DND-41 (cell line): ENCODE measurements at regions not wholly inside any gene's neighbourhood (a gene's known extent, or its start where the extent isn't known, plus 50 kb on each side); places are given as distances from the start of the nearest gene placed in this dataset.
A peak's percentile ranks its signal among the peaks of the same experiment; 100 is the strongest.

Experiments used
- ATAC-seq: fragments of 200-7000 bp; cut with Tn5 transposase; 3 replicates; pipeline ENCODE4 v1.9.1; 2021; ENCODE audit warnings: low read depth; ENCODE audit not compliant: insufficient read depth
- DNase-seq: peaks from one replicate; pipeline ENCODE4 v3.0.0-alpha.2; 2020
- H2AFZ ChIP-seq: 2 replicates; pipeline ENCODE4 v1.6.0; 2012; ENCODE audit warnings: low read depth, low read length
- H3K27ac ChIP-seq: 2 replicates; pipeline ENCODE4 v1.5.1; 2012; ENCODE audit warnings: low read length, inconsistent platforms
- H3K27me3 ChIP-seq: fragments of 200-600 bp; sonication (generic); 2 replicates; pipeline ENCODE4 v1.6.0; 2012; ENCODE audit warnings: low read length, mild to moderate bottlenecking, inconsistent platforms; ENCODE audit not compliant: insufficient read depth, poor library complexity
- H3K36me3 ChIP-seq: 2 replicates; pipeline ENCODE4 v1.5.1; 2012; ENCODE audit warnings: low read length, inconsistent platforms; ENCODE audit not compliant: insufficient read depth
- H3K4me1 ChIP-seq: 2 replicates; pipeline ENCODE4 v1.5.1; 2012; ENCODE audit warnings: mild to moderate bottlenecking, low read length; ENCODE audit not compliant: insufficient read depth
- H3K4me2 ChIP-seq: 2 replicates; pipeline ENCODE4 v1.6.0; 2012; ENCODE audit warnings: mild to moderate bottlenecking, moderate library complexity, low read length, inconsistent platforms; ENCODE audit not compliant: insufficient read depth
- H3K4me3 ChIP-seq, 2 experiments: fragments of 200-600 bp in 1 of 2; shearing (Covaris generic) in 1 of 2; 2 replicates each; pipeline ENCODE4 v1.5.1; 2012 to 2016; ENCODE audit warnings: inconsistent platforms in 2 of 2, low read length in 2 of 2, mild to moderate bottlenecking in 2 of 2, low read depth in 1 of 2, moderate library complexity in 1 of 2
- H3K79me2 ChIP-seq: 2 replicates; pipeline ENCODE4 v1.6.0; 2012; ENCODE audit warnings: low read length, inconsistent platforms; ENCODE audit not compliant: insufficient read depth
- H3K9ac ChIP-seq: 2 replicates; pipeline ENCODE4 v1.6.0; 2012; ENCODE audit warnings: low read depth, mild to moderate bottlenecking, inconsistent platforms, low read length, moderate library complexity
- H3K9me3 ChIP-seq: 2 replicates; pipeline ENCODE4 v1.5.1; 2012; ENCODE audit warnings: low read length, moderate library complexity, mild to moderate bottlenecking, inconsistent platforms; ENCODE audit not compliant: insufficient read depth, severe bottlenecking
- H4K20me1 ChIP-seq: 2 replicates; pipeline ENCODE4 v1.6.0; 2012; ENCODE audit warnings: low read length; ENCODE audit not compliant: insufficient read depth
- EZH2 ChIP-seq: IDR thresholded peaks from 3 replicates; pipeline ENCODE4 v1.6.1; 2012; ENCODE audit warnings: borderline replicate concordance, low read depth, mild to moderate bottlenecking, moderate library complexity, low read length, inconsistent platforms; ENCODE audit not compliant: severe bottlenecking
- TF ChIP-seq, protein P1 (sequence below): IDR thresholded peaks from 2 replicates; pipeline ENCODE4 v1.5.1; 2012; ENCODE audit warnings: borderline replicate concordance, low read length, moderate library complexity, mild to moderate bottlenecking; ENCODE audit not compliant: poor library complexity, severe bottlenecking; ENCODE audit errors: extremely low read depth

DNA sequence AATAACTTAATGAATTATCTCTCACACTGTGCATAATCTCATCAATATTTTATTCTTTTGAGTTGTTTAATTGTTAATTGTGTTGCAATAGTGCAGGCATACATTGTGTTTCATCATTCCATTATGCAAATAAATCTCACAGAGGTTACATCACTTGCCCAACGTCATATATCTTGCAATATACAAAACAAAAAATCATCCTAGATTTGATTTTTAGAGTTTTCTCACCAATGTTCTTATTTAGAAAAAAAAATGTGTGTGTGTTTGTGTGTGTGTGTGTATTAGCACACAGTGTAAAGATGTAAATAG, 662.5 kb upstream of the GBE1 start:
- no peak overlapping the region for H2AFZ ChIP-seq
- H3K27me3 ChIP-seq, result no peaks in the 10 kb centered on the region
- no peak overlapping the region for H3K4me2 ChIP-seq
- H4K20me1 ChIP-seq, result no peaks in the 10 kb centered on the region
- no peaks in the 10 kb centered on the region for H3K4me1 ChIP-seq
- no peak for ATAC-seq
- H3K27ac ChIP-seq, result no peak overlapping the region
- no peaks in the 10 kb centered on the region for H3K79me2 ChIP-seq
- H3K36me3 ChIP-seq, result no peaks in the 10 kb centered on the region
- no peaks in the 10 kb centered on the region for H3K9me3 ChIP-seq
- no peak for DNase-seq
- no peak for TF ChIP-seq EZH2
- TF ChIP-seq, protein P1, sequence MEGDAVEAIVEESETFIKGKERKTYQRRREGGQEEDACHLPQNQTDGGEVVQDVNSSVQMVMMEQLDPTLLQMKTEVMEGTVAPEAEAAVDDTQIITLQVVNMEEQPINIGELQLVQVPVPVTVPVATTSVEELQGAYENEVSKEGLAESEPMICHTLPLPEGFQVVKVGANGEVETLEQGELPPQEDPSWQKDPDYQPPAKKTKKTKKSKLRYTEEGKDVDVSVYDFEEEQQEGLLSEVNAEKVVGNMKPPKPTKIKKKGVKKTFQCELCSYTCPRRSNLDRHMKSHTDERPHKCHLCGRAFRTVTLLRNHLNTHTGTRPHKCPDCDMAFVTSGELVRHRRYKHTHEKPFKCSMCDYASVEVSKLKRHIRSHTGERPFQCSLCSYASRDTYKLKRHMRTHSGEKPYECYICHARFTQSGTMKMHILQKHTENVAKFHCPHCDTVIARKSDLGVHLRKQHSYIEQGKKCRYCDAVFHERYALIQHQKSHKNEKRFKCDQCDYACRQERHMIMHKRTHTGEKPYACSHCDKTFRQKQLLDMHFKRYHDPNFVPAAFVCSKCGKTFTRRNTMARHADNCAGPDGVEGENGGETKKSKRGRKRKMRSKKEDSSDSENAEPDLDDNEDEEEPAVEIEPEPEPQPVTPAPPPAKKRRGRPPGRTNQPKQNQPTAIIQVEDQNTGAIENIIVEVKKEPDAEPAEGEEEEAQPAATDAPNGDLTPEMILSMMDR, result no peak
- H3K9ac ChIP-seq, result no peak overlapping the region
- H3K4me3 ChIP-seq, result no peak overlapping the region

DNA sequence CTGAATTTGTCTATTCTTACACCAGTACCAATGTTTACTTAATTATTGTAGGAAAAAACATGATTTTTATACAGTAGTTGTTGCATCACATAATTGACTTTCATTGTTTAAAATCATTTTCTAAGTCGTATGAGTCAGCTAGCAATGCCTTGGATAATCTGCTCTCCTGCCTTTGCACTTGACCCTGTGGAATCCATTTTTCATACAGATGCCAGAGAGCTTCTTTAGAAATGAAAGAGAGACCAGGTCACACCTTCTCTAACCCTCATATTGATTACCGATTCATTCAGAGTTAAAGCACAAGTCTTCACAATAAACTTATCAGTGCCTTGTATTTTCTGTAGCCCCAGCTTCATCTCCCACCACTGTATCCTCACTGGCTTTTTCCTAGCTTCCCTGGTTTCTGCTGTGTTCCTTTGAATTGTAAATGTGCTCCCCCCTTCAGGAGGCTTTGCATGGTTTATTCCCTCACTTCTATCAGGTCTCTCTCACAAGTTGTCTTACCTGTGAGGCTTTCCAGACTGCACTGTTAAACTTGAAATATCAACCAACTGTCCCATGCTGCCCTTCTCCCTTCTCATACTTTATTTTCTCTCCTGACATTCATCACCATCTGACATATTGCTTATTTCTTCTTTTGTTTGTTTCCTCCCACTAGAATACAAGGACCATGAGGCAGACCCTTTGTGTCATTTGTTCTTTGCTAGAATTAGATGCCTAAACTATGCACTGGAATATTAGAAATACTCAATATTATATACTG, 662.0 kb upstream of the GBE1 start:
- Histone ChIP-seq H3K9ac (no peak overlapping the region), H3K27ac (no peak overlapping the region), H2AFZ (no peak overlapping the region), H4K20me1 (no peaks in the 10 kb centered on the region), H3K27me3 (no peaks in the 10 kb centered on the region), H3K4me3 (no peak overlapping the region), H3K79me2 (no peaks in the 10 kb centered on the region), H3K9me3 (no peaks in the 10 kb centered on the region), H3K4me2 (no peak overlapping the region), H3K36me3 (no peaks in the 10 kb centered on the region), H3K4me1 (no peaks in the 10 kb centered on the region)
- ATAC-seq (no peak), DNase-seq (no peak)
- TF ChIP-seq, protein P1, result no peak
- no peak for TF ChIP-seq EZH2

DNA sequence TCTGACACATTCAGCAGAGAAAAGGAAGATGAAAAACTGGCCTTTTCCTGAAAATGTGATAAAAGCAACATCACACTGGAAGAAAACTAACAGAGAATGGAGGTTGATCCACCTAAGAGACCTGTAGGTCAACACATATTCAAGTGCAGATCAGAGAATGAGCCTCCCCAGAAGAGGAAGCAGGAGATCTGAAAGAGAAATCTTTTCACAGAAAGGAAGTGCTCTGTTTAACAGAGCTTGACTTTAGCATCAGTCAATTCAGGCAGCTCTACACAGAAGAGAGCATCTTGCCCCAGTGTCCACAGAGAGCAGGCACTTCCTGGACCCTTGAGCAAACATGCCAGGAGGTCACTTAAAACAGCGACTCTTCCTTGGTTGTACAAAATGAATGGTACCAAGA, 655.4 kb upstream of the GBE1 start:
- Histone ChIP-seq H3K36me3 (no peaks in the 10 kb centered on the region), H2AFZ (no peak overlapping the region), H3K9ac (no peak overlapping the region), H4K20me1 (no peaks in the 10 kb centered on the region), H3K79me2 (no peaks in the 10 kb centered on the region), H3K27ac (no peak overlapping the region), H3K4me3 (no peak overlapping the region), H3K27me3 (no peaks in the 10 kb centered on the region), H3K4me2 (no peak overlapping the region), H3K4me1 (no peaks in the 10 kb centered on the region), H3K9me3 (no peaks in the 10 kb centered on the region)
- ATAC-seq, result peak; percentile 56; the same call in 1 of the 3 replicates
- TF ChIP-seq, protein P1, result no peak
- no peak for TF ChIP-seq EZH2
- no peak for DNase-seq

DNA sequence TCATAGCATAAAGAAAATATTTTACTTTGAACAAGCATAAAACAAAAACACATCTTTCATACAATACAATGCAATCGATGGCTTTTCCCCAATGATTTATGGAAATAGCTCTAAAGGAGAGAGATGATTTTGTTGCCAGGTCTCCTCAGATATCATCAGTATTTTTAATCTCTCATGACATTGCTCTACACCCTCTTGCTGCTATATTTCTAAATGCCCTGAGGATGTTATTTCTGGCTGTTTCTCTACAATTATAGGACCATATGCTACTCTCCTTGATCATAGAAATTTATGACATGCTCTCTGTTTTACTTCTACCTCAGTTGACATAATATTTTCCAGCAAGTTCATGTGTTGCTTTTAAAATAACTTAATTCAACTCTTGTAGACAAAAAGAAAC, 654.9 kb upstream of the GBE1 start:
- Histone ChIP-seq H3K4me1 (no peaks in the 10 kb centered on the region), H3K9ac (no peak overlapping the region), H3K27me3 (no peaks in the 10 kb centered on the region), H3K36me3 (no peaks in the 10 kb centered on the region), H2AFZ (no peak overlapping the region), H3K9me3 (no peaks in the 10 kb centered on the region), H3K4me3 (no peak overlapping the region), H4K20me1 (no peaks in the 10 kb centered on the region), H3K4me2 (no peak overlapping the region), H3K79me2 (no peaks in the 10 kb centered on the region), H3K27ac (no peak overlapping the region)
- no peak for DNase-seq
- TF ChIP-seq EZH2, result no peak
- TF ChIP-seq, protein P1, result no peak
- no peak for ATAC-seq
